Right renal pelvis (tissue), 4 donors: ENCODE measurements at regions not wholly inside any gene's neighbourhood (a gene's known extent, or its start where the extent isn't known, plus 50 kb on each side); places are given as distances from the start of the nearest gene placed in this dataset.
A peak's percentile ranks its signal among the peaks of the same experiment; 100 is the strongest.
"Not testable (repeated sequence)": the region's sequence is repeated elsewhere in the genome, so short reads cannot be mapped to it uniquely, and the experiment has no call there.

Experiments
- DNase-seq, 4 donors: peaks; one replicate each; pipeline ENCODE4 v3.0.0-alpha.2; 2013; ENCODE audit warnings: low read depth in 4 of 4, low spot score in 3 of 4, missing footprints in 1 of 4

DNA sequence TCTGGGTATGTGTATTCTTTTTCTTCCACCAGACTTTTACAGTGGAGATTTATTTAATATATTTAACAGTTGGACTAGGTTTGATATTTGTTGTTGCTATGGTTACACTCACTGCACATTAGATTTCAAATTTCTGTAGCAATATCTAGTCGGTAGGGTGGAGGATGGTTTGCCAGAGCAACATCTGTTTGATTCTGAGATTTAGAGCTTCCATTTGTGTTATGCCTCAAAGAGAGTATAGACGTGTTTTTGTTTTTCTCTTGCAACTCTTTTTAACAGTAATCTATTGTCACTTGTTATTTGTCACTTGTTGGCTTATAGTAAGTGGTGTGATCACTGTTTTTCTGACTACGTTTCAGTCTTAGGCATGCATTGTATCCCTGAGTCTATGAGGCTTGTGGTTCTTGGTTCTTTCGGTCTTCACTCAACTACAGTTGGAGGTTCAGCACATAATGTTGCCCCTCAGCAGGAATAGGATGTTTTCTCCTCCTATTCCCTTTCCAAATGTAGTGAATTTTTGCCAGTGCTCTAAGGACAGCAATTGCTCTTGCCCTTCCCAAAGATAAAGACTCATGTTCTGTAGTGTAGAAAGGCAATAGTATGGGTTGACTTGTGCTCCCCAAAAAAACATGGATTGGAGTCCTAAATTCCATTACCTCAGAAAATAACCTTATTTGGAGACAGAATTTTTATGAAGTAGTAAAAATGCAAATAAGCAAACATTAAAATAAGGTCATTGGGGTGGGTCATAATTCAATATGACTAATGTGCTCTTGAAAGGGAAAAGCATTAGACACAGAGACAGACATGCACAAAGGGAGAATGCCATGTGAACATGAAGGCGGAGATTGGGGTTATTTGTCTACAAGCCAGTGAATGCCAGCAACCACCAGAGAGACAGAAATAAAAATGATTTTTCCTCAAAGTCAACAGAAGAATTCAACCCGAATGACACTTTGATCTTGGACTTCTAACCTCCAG, 692.1 kb downstream of the DIPK2A start:
- no peak for DNase-seq

DNA sequence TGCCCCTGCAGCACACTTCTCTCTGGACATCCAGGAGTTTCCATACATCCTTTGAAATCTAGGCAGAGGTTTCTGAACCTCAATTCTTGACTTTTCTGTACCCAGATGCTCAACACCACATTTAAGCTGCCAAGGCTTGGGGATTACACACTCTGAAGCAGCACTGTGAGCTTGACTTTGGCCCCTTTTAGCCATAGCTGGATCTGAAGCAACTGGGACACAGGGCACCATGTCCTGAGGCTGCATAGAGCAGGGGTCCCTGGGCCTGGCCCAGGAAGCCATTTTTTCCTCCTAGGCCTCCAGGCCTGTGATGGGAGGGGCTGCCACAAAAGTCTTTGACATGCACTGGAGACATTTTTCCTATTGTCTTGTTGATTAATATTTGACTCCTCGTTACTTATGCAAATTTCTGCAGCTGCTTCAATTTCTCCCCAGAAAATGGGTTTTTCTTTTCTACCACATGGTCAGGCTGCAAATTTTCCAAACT, 694.0 kb downstream of the DIPK2A start:
- DNase-seq, result no peak

DNA sequence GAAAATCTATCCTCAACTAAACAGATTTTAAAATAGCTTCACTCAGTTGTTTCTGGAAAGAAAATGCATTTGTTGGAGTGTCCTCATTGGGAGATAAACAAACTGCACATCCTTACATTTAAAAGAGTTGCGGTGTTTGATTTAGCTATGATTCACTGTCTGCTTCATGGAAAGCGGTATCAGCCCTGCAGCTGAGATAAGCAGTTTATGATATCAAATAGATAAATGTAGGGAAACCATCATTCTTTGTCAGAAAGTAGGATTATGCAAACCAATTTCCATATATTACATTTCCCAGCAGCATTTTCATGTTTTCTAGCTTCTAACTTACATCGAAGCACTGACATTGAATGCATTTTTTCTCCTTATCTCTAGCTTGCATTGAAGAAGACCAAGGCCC, 698.9 kb downstream of the DIPK2A start:
- DNase-seq, result no peak

DNA sequence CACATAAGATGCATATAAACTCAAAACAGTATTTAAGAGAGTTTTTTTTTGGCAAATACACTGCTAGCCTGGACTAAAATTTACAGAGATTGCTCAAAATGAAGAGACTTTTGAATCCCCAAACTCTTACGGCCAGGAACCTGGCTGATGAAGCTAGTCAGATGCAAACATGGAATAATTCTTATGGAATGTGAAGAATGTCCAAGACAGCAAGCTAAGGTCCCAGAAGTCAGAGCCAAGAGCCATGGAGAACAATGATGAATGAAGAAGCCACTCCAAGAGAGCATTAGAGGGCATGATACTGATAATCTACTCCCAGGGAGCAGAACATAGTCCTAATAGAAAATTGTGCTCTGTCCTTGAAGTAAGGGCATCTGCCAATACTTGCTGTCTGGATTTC, 705.5 kb downstream of the DIPK2A start:
- DNase-seq, result no peak

DNA sequence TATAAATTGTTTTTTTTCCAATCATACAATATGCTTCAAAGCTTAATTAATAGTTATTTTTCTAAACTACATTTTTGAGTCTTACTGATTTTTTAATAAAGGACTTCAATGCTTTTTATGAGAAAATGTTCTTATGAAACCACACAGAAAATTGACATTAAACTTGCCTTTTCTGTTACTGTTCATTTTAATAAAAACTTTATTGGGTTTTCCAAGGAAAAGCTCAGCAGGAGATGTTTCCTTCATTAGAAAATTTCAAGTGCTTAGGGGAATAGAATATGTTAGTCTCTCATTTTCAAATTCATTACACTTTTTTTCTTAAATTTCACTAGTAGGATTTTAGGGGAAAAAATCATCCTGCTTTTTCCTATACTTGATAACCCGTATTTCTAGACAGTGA, 711.4 kb downstream of the DIPK2A start:
- no peak for DNase-seq

DNA sequence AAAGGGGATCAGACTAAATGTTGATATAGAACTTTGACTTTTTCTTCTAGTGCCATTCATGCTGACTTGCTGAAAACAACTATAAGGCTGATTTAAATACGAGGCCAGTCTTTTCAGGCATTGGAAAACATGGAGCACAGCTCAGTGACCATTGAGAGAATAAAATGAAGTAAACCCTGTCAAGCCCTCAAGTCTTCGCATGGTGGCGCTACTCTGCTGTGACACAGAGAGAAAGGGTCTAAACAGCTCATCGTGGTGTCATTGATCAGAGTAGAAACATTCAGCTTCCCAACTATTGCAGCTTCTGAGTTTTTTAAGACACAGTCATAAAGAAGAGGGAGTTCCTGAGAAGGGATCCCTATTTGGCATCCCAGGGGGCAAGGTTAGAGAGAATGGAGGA, 716.2 kb downstream of the DIPK2A start:
- no peak for DNase-seq

DNA sequence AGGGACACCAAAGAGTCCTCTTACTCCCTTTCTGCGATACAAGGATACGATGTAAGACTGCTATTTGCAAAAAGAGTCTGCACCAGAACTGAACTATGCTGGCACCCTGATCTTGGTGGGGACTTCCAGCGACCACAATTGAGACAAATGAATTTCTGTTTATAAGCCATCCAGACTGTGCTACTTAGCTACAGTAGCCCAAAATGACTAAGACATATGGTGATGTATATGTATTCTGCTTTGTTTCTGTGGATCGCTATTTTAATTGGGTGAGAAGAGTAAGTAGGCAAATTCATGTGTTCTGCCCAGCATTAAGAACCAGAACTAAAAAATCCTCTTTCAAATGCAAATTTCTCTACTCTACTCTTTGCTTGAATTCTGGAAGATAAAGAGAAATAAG, 720.9 kb downstream of the DIPK2A start:
- DNase-seq, result no peak

DNA sequence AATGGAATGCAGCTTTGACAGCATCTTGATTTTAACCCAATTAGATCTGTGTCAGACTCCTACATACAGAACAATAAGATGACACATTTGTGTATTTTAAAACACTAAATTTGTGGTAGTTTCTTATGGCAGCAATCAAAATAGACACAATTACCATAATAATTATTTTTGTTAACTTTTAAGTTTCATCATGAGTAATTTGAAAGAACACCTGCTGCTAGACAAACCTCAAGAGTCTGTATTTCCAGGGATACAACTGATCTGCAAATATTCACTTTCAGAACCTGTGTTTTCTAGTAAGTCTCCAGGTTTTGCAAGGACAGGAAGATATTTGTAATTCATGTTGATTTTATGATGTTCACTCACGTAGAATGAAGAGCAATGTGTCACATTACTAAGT, 736.8 kb downstream of the DIPK2A start:
- DNase-seq, result no peak

DNA sequence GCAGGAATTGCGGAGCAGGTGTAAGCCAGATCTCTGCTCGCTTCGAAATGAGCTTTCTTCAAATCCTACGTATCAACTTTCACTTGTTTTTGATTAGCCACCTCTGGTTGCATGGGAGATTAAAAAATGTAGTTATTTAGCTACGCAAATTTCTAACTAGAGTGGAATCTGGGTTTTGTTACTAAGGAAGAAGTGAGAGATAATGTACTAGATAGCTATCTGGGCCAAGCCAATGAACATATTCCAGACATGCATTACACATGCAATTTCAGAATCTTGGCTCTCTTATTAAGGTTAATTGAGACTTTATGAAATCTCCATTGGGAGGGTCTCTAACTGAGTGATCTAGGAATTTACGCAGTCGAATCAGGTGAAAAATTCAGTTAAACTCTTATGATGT, 765.7 kb downstream of the DIPK2A start:
- no peak for DNase-seq

DNA sequence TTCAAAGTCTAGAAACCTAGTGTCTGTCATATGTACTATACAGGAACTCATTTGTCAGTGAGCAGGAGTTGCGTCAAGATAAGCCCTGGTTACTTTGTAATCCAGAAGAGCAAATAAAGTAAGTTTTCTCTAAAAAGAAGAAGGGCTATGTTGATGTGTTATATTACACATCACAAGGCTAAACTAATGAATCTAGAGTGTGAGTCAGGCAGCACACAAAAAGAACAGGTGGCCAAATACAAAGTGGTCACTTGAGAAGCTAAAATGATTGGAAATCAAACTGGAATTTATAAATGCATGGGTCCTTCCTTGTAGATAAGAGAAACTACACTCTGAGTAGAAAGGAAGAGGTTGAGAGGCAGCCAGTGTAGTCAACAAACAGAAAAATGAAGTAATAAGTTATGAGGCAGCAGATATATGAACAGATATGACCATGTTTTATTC, 771.6 kb downstream of the DIPK2A start:
- no peak for DNase-seq

DNA sequence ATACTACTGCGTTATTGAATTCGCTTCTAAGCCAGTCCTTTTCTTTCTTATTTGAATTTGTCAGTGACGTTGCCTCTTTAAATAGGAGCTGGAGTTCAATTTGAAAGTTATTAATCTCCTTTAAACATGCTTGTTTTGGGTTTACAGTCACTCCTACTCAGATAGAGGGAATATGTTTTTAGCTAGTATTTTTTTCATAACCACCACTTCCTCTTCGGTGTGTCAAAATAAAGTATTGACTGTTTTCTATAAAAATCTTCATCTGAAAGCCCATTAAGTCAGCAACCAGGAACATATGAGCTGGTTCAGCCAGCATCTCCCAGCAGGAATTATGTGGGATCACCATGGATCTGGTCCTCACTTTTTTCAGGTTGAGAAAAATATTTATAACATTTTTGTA, 772.9 kb downstream of the DIPK2A start:
- no peak for DNase-seq

DNA sequence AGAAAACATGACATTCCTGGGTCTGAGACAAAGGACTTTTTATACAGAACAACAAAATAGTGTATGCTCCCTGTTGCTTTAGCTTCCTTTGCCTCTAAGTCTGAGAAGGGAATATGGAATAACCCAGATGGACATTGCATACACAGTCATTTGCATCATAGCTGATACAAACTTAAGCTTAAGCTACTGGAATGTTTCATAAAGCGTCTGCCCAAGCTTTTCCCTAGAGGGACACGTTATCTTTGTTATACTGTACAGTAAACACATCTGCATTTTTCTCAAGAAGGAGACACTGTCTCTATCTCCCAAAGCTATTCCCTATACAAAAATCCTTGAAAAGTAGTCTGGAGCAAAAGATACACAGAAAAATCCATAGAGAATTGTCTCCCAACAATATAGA, 775.0 kb downstream of the DIPK2A start:
- no peak for DNase-seq

DNA sequence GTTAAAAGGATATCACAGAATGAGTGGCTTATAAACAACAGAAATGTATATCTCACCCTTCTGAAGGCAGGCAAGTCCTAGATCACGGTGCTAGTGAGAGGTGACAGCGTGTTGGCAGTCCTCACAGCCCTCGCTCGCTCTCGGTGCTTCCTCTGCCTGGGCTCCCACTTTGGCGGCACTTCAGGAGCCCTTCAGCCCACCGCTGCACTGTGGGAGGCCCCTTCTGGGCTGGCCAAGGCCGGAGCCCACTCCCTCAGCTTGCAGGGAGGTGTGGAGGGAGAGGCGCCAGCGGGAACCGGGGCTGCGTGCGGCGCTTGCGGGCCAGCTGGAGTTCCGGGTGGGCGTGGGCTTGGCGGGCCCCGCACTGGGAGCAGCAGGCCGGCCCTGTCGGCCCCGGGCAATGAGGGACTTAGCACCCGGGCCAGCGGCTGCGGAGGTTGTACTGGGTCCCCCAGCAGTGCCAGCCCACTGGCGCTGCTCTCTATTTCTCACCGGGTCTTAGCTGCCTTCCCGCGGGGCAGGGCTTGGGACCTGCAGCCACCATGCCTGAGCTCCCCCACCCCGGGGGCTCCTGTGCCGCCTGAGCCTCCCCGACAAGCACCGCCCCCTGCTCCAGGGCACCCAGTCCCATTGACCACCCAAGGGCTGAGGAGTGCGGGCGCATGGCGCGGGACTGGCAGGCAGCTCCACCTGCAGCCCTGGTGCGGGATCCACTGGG, 778.1 kb downstream of the DIPK2A start:
- not testable (repeated sequence) for DNase-seq

DNA sequence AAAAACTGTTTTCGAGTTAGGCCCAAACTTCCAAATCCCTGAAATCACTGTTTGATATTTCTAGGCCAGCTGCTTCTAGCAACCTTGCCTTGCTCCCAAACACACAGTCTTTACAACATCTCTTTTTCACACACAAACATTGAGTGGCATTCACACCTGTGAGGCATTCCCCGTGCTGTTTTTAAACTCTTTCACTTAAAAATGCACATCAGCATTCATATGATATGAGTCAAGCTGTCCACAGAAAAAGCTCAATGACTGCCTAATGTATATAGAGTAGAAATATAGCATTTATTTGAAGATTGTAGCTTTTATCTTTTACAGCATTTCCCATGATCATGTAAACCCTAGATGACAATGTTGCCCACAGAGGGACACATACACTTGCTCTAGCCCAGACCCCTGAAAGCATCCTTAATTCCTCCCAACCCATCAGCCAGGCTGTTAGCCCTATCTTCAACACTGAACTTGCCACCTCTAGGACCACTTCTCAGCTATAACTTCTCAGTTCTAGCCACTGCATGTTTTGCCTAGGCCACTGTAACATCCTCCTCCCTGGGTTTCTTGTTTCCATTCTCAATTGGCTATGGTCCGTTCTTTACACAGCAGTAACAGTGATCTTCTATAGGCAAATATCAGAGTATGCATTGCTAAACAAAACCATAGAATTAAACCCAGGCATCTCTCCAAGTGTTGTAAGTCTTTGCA, 782.6 kb downstream of the DIPK2A start:
- DNase-seq, result no peak

DNA sequence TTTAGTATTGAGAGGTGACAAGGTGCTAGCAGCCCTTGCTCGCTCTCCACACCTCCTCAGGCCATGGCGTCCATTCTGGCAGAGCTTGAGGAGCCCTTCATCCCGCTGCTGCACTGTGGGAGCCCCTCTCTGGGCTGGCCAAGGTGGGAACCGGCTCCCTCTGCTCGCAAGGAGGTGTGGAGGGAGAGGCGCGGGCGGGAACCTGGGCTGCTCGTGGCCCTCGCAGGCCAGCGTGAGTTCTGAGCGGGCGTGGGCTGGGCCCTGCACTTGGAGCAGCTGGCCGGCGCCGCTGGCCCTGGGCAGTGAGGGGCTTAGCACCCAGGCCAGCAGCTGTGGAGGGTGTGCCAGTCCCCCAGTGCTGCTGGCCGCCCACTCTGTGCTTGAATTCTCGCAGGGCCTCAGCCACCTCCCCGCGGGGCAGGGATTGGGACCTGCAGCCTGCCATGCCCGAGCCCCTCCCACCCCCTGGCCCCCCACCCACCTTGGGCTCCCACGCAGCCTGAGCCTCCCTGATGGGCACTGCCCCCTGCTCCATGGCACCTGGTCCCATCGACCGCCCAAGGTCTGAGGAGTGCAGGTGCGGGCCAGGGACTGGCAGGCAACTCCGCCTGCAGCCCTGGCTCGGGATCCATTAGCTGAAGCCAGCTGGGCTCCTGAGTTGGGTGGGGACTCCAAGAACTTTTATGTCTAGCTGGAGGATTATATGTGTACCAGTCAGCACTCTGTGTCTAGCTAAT, 785.2 kb downstream of the DIPK2A start:
- no peak for DNase-seq

DNA sequence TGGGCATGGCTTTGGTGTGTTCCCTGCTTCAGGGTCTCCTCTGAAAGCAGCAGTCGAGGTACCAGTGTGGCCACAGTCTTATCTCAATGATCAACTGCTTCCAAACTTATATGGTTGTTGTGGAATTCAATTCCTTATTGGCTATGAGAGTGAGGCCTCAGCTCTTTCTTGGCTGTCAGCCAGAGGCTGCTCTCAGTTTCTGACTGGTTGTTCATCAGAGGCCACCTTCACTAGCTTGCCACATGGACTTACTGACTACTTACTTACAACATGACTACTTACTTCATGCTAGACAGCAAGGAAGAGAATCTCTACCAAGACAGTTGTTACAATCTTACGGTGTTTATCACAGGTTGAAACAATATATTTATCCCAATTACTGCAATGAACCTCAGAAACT, 789.2 kb downstream of the DIPK2A start:
- no peak for DNase-seq

DNA sequence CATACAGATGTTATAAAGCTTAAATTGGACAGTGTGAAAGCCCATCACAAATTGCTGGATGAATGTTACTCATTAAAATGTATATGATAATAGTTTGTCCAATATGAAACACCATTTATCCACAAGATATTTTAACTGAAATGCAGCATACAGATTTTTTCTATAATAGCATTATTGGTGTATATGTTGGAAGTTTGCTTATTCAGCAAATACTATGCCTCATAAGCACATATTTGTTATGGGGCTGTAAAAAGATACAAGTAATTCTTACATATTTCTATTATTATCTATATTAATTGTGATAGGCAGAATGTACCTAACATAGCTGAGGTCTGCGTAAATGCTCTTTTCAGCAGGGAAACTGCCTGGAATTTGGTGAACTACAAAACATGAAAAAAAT, 790.5 kb downstream of the DIPK2A start:
- no peak for DNase-seq

DNA sequence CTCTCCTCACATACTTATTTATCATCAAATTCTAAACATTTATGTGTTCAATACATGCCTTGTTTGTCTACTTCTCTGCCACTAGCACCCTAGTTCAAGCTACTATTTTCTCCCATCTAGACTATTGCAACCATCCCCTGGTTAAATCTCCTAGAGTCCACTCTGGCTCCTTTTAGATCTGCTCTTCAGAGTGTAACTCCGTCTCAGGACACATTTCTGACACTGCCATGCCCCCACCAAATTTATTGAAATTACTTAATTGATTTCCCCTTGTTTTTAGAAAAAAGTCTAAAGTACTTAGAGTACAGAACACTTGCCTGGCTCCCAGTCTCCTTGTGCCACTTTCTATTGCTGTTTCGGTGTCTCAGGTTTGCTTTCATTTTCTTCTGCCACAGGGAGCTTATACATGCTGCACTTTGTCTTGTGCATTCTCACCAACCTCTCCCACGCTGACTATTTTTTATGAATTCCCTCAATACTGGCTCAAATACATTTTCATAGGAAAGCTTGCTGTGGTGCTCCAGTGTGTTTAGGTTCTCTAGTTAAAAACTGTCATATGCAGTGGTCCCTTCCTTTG, 792.3 kb downstream of the DIPK2A start:
- no peak for DNase-seq

DNA sequence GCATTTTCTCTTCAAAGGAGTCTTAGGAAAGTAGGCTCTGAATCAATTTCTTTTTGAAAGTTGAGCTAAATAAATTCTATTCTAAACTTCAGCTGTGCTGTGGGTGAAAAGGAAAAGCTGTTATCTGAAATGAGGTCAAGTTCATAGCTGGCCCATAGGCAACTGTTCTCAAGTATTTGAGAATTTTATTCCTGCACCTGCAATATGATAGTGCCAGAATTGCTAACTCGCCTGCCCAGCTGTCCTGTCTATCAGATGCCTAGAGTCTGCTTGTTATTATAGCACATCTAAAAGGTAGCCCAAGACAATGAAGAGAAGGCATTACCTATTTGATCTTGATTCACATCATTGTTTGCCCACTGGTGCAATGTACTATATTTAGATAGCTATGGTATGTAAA, 798.7 kb downstream of the DIPK2A start:
- DNase-seq, result no peak

DNA sequence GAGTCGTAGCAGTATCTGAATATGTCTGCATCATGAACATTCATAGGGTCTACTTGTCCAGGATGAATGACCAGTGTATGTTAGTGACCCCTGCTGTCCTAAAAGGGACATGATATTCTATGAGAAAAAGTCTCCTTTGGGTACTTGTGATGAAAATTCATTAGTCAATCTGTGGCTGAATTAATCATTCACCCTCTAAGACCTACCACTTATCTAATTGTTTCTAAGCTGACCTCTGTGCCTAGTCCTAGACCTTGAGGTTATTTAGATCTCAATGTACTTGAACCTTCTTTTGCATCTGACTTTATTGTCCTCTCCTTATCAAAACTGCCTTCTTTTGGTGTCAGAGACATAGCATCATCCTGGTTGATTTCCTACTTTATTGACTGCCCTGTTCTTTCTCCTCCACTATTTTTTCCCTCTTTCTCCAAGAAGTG, 799.3 kb downstream of the DIPK2A start:
- peak in 1 of 4 donors; percentile 12 for DNase-seq
